ENCODE measurements at regions not wholly inside any gene's neighbourhood (a gene's known extent, or its start where the extent isn't known, plus 50 kb on each side); places are given as distances from the start of the nearest gene placed in this dataset.

DNA sequence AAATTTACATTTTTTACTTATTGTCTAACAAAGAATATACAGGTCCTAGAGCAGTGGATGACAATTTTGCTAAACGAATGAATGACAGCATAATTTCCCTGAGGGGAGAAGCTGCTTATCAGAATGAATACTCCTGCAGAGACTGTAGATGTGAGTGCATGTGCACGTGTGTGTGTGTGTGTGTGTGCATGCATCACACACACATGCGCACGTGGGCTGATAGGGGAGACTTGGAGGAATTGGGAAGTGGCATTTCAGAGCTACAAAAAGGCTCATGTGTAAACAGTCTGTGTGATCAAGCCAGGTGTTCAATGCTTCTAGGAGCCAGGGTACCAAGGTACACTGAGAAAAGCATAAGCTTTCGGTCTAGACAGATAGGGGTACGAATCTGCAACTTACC is 93.5 kb upstream of the SASH1 start:
- TF ChIP-seq, protein P1, sequence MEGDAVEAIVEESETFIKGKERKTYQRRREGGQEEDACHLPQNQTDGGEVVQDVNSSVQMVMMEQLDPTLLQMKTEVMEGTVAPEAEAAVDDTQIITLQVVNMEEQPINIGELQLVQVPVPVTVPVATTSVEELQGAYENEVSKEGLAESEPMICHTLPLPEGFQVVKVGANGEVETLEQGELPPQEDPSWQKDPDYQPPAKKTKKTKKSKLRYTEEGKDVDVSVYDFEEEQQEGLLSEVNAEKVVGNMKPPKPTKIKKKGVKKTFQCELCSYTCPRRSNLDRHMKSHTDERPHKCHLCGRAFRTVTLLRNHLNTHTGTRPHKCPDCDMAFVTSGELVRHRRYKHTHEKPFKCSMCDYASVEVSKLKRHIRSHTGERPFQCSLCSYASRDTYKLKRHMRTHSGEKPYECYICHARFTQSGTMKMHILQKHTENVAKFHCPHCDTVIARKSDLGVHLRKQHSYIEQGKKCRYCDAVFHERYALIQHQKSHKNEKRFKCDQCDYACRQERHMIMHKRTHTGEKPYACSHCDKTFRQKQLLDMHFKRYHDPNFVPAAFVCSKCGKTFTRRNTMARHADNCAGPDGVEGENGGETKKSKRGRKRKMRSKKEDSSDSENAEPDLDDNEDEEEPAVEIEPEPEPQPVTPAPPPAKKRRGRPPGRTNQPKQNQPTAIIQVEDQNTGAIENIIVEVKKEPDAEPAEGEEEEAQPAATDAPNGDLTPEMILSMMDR (IDR thresholded peaks at IDR 0.05): no peak
- no peak for TF ChIP-seq ZFX (IDR thresholded peaks at IDR 0.05; ENCODE audit: borderline replicate concordance)
